ENCODE measurements at regions not wholly inside any gene's neighbourhood (a gene's known extent, or its start where the extent isn't known, plus 50 kb on each side); places are given as distances from the start of the nearest gene placed in this dataset.

DNA sequence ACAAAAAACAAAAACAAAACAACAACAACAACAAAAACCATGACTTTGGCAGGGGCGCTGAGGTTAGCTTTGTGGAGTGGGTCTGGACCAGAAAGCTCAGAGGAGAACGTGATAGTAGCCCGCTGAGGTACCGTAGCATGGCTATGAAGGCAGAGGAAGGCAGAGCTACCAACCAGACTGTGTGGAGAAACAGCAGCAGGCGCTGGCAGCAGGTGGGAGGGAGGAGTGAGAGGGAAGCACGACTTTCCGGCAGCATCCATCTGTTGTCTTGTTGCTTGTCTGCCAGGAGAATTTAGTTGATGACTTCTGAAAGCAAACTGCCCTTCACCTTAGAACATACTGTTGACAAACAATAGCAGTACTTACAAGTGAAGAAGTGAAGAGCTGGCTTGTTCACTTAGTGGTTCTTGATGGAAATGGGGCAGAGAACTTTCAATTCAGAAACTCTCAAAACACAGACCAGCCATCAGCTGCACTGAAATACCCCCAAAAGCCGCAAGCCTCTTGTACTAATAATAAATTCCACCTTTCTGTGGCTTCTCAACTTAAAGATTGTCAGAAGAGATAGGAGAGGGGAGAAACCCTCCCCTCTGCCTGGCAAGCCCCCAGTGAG is 447.2 kb downstream of the SLITRK2 start:
- dilution Hi-C loops (cut with HindIII; ENCODE audit: low sequenced_read_pairs, unreplicated experiment): no loop called here
- Histone ChIP-seq H4K20me1 (ENCODE audit: insufficient read depth, low read length) (no peaks in the 10 kb centered on the region), H2BK20ac (ENCODE audit: low read depth, low read length) (no peak overlapping the region), H3K27me3 (ENCODE audit: control insufficient read depth, insufficient read depth, low read length) (no peaks in the 10 kb centered on the region), H2BK5ac (ENCODE audit: low read depth, low read length, poor library complexity, severe bottlenecking) (no peak overlapping the region), H3K4me2 (ENCODE audit: low read depth, low read length) (no peak overlapping the region), H2BK15ac (ENCODE audit: low read depth, low read length) (no peak overlapping the region), H4K91ac (ENCODE audit: insufficient read depth, low read depth, low read length) (no peak overlapping the region), H3K9ac (ENCODE audit: low read depth, low read length) (no peak overlapping the region), H3K27ac (ENCODE audit: insufficient read depth, low read length) (no peak overlapping the region), H4K8ac (ENCODE audit: low read depth in 2 of 2, low read length in 2 of 2) (no peak overlapping the region), H3K9me3 (ENCODE audit: control insufficient read depth, insufficient read depth, low read length) (peaks cover 8% of the 10 kb centered on the region), H3K79me1 (ENCODE audit: low read depth in 1 of 2, low read length in 2 of 2) (no peaks in the 10 kb centered on the region), H3K18ac (ENCODE audit: low read depth, low read length) (no peak overlapping the region), H3K56ac (ENCODE audit: extremely low read depth, insufficient read depth, low read length) (no peak overlapping the region), H3K36me3 (ENCODE audit: control insufficient read depth, insufficient read depth, low read length) (no peaks in the 10 kb centered on the region), H3K4me3 (ENCODE audit: insufficient read depth, low read depth, low read length) (no peak overlapping the region), H3K4ac (ENCODE audit: low read depth, low read length) (no peak overlapping the region), H2AK5ac (ENCODE audit: low read depth, low read length) (no peak overlapping the region), H3K9me1 (ENCODE audit: insufficient read depth, low read length) (no peaks in the 10 kb centered on the region), H3K14ac (replicated peaks; ENCODE audit: low read depth, low read length) (no peak overlapping the region), H3K4me1 (ENCODE audit: control insufficient read depth, insufficient read depth, low read length) (no peaks in the 10 kb centered on the region), H2AK9ac (replicated peaks; ENCODE audit: low read depth, low read length, poor library complexity) (no peak overlapping the region), H2BK120ac (ENCODE audit: low read depth, low read length) (no peak overlapping the region), H2AFZ (replicated peaks; ENCODE audit: low read length, poor library complexity) (no peak overlapping the region), H4K5ac (ENCODE audit: low read depth, low read length) (no peak overlapping the region), H3K23ac (ENCODE audit: low read depth, low read length) (no peak overlapping the region)
- intact Hi-C loops (cut with micrococcal nuclease): no loop called here
- ChIA-PET POLR2A (ENCODE audit: unreplicated experiment) (no interaction called here), CTCF (no interaction called here)
- TF ChIP-seq RAD21 (IDR thresholded peaks at IDR 0.05; ENCODE audit: low read length) (no peak), CHD1 (IDR thresholded peaks at IDR 0.05; ENCODE audit: low read depth, low read length) (no peak), SMC3 (IDR thresholded peaks at IDR 0.05; ENCODE audit: low read depth, low read length) (no peak), RCOR1 (IDR thresholded peaks at IDR 0.05; ENCODE audit: insufficient replicate concordance, low read length) (no peak), POLR2A (IDR thresholded peaks at IDR 0.05; ENCODE audit: low read depth, low read length) (no peak), RFX5 (IDR thresholded peaks at IDR 0.05; ENCODE audit: low read depth, low read length) (no peak), MXI1 (IDR thresholded peaks at IDR 0.05; ENCODE audit: borderline replicate concordance, low read depth, low read length) (no peak), NFE2L2 (IDR thresholded peaks at IDR 0.05; ENCODE audit: low read depth, low read length) (no peak), CEBPB (IDR thresholded peaks at IDR 0.05; ENCODE audit: low read depth, low read length) (no peak), MAZ (IDR thresholded peaks at IDR 0.05; ENCODE audit: borderline replicate concordance, low read depth, low read length) (no peak), FOS (IDR thresholded peaks at IDR 0.05; ENCODE audit: low read depth, low read length) (no peak)
- TF ChIP-seq, protein P1, sequence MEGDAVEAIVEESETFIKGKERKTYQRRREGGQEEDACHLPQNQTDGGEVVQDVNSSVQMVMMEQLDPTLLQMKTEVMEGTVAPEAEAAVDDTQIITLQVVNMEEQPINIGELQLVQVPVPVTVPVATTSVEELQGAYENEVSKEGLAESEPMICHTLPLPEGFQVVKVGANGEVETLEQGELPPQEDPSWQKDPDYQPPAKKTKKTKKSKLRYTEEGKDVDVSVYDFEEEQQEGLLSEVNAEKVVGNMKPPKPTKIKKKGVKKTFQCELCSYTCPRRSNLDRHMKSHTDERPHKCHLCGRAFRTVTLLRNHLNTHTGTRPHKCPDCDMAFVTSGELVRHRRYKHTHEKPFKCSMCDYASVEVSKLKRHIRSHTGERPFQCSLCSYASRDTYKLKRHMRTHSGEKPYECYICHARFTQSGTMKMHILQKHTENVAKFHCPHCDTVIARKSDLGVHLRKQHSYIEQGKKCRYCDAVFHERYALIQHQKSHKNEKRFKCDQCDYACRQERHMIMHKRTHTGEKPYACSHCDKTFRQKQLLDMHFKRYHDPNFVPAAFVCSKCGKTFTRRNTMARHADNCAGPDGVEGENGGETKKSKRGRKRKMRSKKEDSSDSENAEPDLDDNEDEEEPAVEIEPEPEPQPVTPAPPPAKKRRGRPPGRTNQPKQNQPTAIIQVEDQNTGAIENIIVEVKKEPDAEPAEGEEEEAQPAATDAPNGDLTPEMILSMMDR (conservative IDR thresholded peaks at IDR 0.05; ENCODE audit: low read depth, low read length): no peak
- TF ChIP-seq, protein P2, sequence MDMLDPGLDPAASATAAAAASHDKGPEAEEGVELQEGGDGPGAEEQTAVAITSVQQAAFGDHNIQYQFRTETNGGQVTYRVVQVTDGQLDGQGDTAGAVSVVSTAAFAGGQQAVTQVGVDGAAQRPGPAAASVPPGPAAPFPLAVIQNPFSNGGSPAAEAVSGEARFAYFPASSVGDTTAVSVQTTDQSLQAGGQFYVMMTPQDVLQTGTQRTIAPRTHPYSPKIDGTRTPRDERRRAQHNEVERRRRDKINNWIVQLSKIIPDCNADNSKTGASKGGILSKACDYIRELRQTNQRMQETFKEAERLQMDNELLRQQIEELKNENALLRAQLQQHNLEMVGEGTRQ (IDR thresholded peaks at IDR 0.05; ENCODE audit: low read depth, low read length): no peak
- TF ChIP-seq, protein P3, sequence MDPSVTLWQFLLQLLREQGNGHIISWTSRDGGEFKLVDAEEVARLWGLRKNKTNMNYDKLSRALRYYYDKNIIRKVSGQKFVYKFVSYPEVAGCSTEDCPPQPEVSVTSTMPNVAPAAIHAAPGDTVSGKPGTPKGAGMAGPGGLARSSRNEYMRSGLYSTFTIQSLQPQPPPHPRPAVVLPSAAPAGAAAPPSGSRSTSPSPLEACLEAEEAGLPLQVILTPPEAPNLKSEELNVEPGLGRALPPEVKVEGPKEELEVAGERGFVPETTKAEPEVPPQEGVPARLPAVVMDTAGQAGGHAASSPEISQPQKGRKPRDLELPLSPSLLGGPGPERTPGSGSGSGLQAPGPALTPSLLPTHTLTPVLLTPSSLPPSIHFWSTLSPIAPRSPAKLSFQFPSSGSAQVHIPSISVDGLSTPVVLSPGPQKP (IDR thresholded peaks at IDR 0.05; ENCODE audit: borderline replicate concordance, low read depth, low read length): no peak
- in situ Hi-C loops (cut with MboI; ENCODE audit: low sequenced_read_pairs): no loop called here
- BruUV-seq (replicated peaks): no TSS peak
- ATAC-seq (ENCODE audit: low read depth) (no peak), DNase-seq (no peak)
- WGBS, 2 experiments (ENCODE audit: extremely low coverage in 2 of 2, insufficient read length in 1 of 2): 20% methylated on average over 2 of the region's 8 CpGs; no CpG with 5 or more reads in 1 of the 2 experiments
